SK-N-SH (cell line): ENCODE measurements at regions not wholly inside any gene's neighbourhood (a gene's known extent, or its start where the extent isn't known, plus 50 kb on each side); places are given as distances from the start of the nearest gene placed in this dataset.

ENCODE experiments used
- CTCF ChIA-PET: fragments of 300-600, 350-600 bp; formaldehyde crosslinking; extraction: SDS; loops from one replicate; lab custom pipeline; 2021; lab: Yijun Ruan, JAX
- POLR2A ChIA-PET: fragments of 350-600 bp; sonication (Branson Sonifier 250); formaldehyde crosslinking; extraction: SDS; loops from one replicate; lab custom pipeline; 2020; ENCODE audit warnings: antibody characterized with exemption, inconsistent platforms; lab: Yijun Ruan, JAX
- DNase-seq: peaks from one replicate; pipeline ENCODE4 v3.0.0; 2012
- H2AFZ ChIP-seq: fragments of 200-600 bp; sonication (generic); 2 replicates; pipeline ENCODE4 v1.8.1; 2016; ENCODE audit warnings: antibody characterized with exemption, mild to moderate bottlenecking, low read depth
- H3F3A ChIP-seq: fragments of 200-600 bp; sonication (generic); replicated peaks from 2 replicates; pipeline ENCODE3; 2016; ENCODE audit warnings: antibody characterized with exemption, mild to moderate bottlenecking; ENCODE audit not compliant: insufficient read depth
- H3K27ac ChIP-seq, 2 experiments: fragments of 200-500 bp in 1 of 2; fragments of 200-600 bp in 1 of 2; sonication (Bioruptor generic) in 1 of 2; sonication (generic), shearing (Covaris generic) in 1 of 2; 2 replicates each; pipeline versions ENCODE4 v1.5.1 to v1.6.1; 2014 to 2016; ENCODE audit warnings: low read depth in 2 of 2, inconsistent platforms in 1 of 2, low read length in 1 of 2, mild to moderate bottlenecking in 1 of 2, mixed read lengths in 1 of 2
- H3K27me3 ChIP-seq: fragments of 200-600 bp; sonication (generic), shearing (Covaris generic); 2 replicates; pipeline ENCODE4 v1.6.1; 2016; ENCODE audit warnings: mixed run types; ENCODE audit not compliant: insufficient read depth
- H3K36me3 ChIP-seq, 2 experiments: fragments of 200-500 bp in 1 of 2; fragments of 200-600 bp in 1 of 2; sonication (Bioruptor generic) in 1 of 2; sonication (generic) in 1 of 2; replicated peaks in 1 of 2; 2 replicates each; pipeline versions ENCODE3 to v1.5.1; 2014 to 2016; ENCODE audit warnings: low read length in 1 of 2, mild to moderate bottlenecking in 1 of 2; ENCODE audit not compliant: insufficient read depth in 2 of 2, control insufficient read depth in 1 of 2
- H3K4me1 ChIP-seq, 2 experiments: fragments of 200-500 bp in 1 of 2; fragments of 200-600 bp in 1 of 2; sonication (Bioruptor generic) in 1 of 2; sonication (generic), shearing (Covaris generic) in 1 of 2; 2 replicates each; pipeline versions ENCODE4 v1.5.1 to v1.6.1; 2014 to 2016; ENCODE audit warnings: low read depth in 1 of 2, low read length in 1 of 2, mixed run types in 1 of 2; ENCODE audit not compliant: insufficient read depth in 2 of 2, control insufficient read depth in 1 of 2
- H3K4me2 ChIP-seq: fragments of 200-600 bp; sonication (generic), shearing (Covaris generic); 2 replicates; pipeline ENCODE4 v1.6.1; 2017; ENCODE audit warnings: mixed run types
- H3K4me3 ChIP-seq, 2 experiments: fragments of 200-500 bp in 1 of 2; fragments of 200-600 bp in 1 of 2; sonication (Bioruptor generic) in 1 of 2; sonication (generic), shearing (Covaris generic) in 1 of 2; 2 replicates each; pipeline versions ENCODE4 v1.5.1 to v1.8.1; 2014 to 2016; ENCODE audit warnings: low read depth in 2 of 2, inconsistent platforms in 1 of 2, low read length in 1 of 2, mild to moderate bottlenecking in 1 of 2, mixed read lengths in 1 of 2, moderate library complexity in 1 of 2
- H3K79me2 ChIP-seq: fragments of 200-600 bp; sonication (generic); 2 replicates; pipeline ENCODE4 v1.8.1; 2017; ENCODE audit warnings: mild to moderate bottlenecking; ENCODE audit not compliant: insufficient read depth
- H3K9ac ChIP-seq: fragments of 200-600 bp; sonication (generic); 2 replicates; pipeline ENCODE4 v1.6.1; 2017; ENCODE audit warnings: mixed run types
- H3K9me2 ChIP-seq: fragments of 200-600 bp; sonication (generic); 2 replicates; pipeline ENCODE4 v1.6.1; 2017; ENCODE audit warnings: mixed run types
- H3K9me3 ChIP-seq: fragments of 200-600 bp; sonication (generic); 2 replicates; pipeline ENCODE4 v1.6.1; 2017; ENCODE audit warnings: mixed run types, mild to moderate bottlenecking, moderate library complexity
- H4K20me1 ChIP-seq: fragments of 200-600 bp; sonication (generic); 2 replicates; pipeline ENCODE4 v1.6.1; 2017; ENCODE audit warnings: mild to moderate bottlenecking, mixed run types; ENCODE audit not compliant: insufficient read depth
- GATA2 ChIP-seq: sonication (generic); formaldehyde crosslinking; IDR thresholded peaks from 2 replicates; pipeline ENCODE4 v1.5.0; 2020; ENCODE audit warnings: mild to moderate bottlenecking, missing genetic modification reagents
- MXI1 ChIP-seq: IDR thresholded peaks from 2 replicates; pipeline ENCODE4 v1.6.1; 2012; ENCODE audit warnings: mild to moderate bottlenecking, low read depth, low read length, improper control_type of control experiment
- NRF1 ChIP-seq: IDR thresholded peaks from 2 replicates; pipeline ENCODE4 v1.6.1; 2012; ENCODE audit warnings: low read depth, mild to moderate bottlenecking, low read length
- POLR2AphosphoS5 ChIP-seq: IDR thresholded peaks from 2 replicates; pipeline ENCODE4 v1.6.1; 2012; ENCODE audit warnings: low read depth, low read length
- RAD21 ChIP-seq: IDR thresholded peaks from 2 replicates; pipeline ENCODE4 v1.6.1; 2012; ENCODE audit warnings: mild to moderate bottlenecking, low read length
- RXRA ChIP-seq: IDR thresholded peaks from 2 replicates; pipeline ENCODE4 v1.4.0; 2012; ENCODE audit warnings: low read depth, mild to moderate bottlenecking, borderline replicate concordance
- SMC3 ChIP-seq: IDR thresholded peaks from 2 replicates; pipeline ENCODE4 v1.6.1; 2012; ENCODE audit warnings: low read depth, low read length, improper control_type of control experiment
- TEAD4 ChIP-seq: IDR thresholded peaks from 2 replicates; pipeline ENCODE4 v1.4.0; 2012; ENCODE audit warnings: mild to moderate bottlenecking, borderline replicate concordance; ENCODE audit not compliant: insufficient read depth
- WGBS: methylation state at CpG from one replicate; pipeline ENCODE4 v1.1.6; 2017; ENCODE audit warnings: low lambda C conversion rate; 5-methylcytosine and 5-hydroxymethylcytosine counted together
- TF ChIP-seq, protein P1 (sequence below): fragments of 200-600 bp; sonication (generic); IDR thresholded peaks from 2 replicates; pipeline ENCODE4 v1.6.1; 2017; ENCODE audit warnings: antibody characterized with exemption, mild to moderate bottlenecking, moderate library complexity
- TF ChIP-seq, protein P2 (sequence below): IDR thresholded peaks from 2 replicates; pipeline ENCODE4 v1.4.0; 2012; ENCODE audit warnings: low read depth
- TF ChIP-seq, protein P3 (sequence below): fragments of 150-350 bp; IDR thresholded peaks from 2 replicates; pipeline ENCODE4 v1.6.1; 2016; ENCODE audit warnings: mild to moderate bottlenecking, low read depth, low read length

DNA sequence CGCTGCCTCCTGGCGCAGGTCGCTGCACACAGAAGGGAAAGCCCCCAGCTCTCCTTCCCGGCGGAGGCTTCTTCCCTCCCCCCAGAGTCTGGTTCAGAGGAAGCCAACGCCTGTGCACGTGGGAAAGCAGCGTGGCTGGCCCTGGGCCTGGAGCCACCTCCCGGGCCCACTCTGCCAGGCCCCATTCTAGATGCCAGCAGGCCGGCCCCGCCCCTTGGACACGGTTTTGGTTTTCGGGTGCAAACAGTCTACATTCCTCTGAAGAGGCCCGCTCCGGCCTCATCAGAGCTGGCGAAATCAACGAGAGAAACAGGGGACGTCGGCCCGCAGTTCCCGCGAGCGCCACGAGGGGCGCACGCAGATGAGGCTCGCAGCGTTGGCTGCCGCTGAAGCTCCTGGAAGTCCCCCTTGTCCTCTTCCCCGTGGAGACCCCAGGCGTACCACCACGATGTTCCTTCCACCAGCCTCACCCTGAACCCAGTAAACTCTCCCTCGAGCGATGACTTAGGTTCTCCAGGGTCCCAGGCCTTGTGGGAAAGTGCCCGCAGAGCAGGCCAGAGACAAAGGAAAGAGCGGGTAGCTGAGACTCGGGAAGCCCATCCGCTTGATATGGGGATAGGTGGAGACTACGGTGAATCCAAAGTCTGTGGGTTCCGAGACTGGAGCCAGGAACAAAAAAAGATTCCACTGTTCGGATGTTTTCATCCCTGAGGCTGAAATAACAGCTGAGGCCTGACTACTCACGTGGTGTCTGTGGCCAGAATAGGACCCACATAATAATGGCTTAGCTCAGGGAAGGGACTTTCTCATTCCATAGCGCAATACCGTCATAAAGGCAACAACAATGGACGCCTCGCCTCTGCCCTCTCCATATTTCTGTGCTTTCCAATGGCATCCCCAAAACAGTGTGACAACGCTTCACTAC, 64.2 kb downstream of the KLF4 start:
- H3F3A ChIP-seq = no peaks in the 10 kb centered on the region
- H3K27ac ChIP-seq = no peak overlapping the region
- no peak overlapping the region for H3K4me2 ChIP-seq
- H3K9me2 ChIP-seq = no peaks in the 10 kb centered on the region
- H2AFZ ChIP-seq = no peak overlapping the region
- 41% methylated on average over 36 of the region's 47 CpGs for WGBS
- H3K9ac ChIP-seq = no peak overlapping the region
- H3K79me2 ChIP-seq = no peaks in the 10 kb centered on the region
- H3K36me3 ChIP-seq = no peaks in the 10 kb centered on the region
- TF ChIP-seq TEAD4 (no peak), SMC3 (0 out of 2 replicates have a peak, but pooled peaks have one; percentile 15), MXI1 (0 out of 2 replicates have a peak, but pooled peaks have one; percentile 18), RAD21 (peak; percentile 39; the same call in 1 of the 2 replicates), GATA2 (no peak)
- TF ChIP-seq, protein P1, sequence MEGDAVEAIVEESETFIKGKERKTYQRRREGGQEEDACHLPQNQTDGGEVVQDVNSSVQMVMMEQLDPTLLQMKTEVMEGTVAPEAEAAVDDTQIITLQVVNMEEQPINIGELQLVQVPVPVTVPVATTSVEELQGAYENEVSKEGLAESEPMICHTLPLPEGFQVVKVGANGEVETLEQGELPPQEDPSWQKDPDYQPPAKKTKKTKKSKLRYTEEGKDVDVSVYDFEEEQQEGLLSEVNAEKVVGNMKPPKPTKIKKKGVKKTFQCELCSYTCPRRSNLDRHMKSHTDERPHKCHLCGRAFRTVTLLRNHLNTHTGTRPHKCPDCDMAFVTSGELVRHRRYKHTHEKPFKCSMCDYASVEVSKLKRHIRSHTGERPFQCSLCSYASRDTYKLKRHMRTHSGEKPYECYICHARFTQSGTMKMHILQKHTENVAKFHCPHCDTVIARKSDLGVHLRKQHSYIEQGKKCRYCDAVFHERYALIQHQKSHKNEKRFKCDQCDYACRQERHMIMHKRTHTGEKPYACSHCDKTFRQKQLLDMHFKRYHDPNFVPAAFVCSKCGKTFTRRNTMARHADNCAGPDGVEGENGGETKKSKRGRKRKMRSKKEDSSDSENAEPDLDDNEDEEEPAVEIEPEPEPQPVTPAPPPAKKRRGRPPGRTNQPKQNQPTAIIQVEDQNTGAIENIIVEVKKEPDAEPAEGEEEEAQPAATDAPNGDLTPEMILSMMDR = peak; percentile 81
- TF ChIP-seq, protein P2, sequence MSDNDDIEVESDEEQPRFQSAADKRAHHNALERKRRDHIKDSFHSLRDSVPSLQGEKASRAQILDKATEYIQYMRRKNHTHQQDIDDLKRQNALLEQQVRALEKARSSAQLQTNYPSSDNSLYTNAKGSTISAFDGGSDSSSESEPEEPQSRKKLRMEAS = peak; percentile 26; the same call in 1 of the 2 replicates
- H4K20me1 ChIP-seq = no peaks in the 10 kb centered on the region
- peaks cover 0 to 2% of the 10 kb centered on the region in 2 experiments; a peak in 1 of 4 replicates for H3K4me1 ChIP-seq
- no peaks in the 10 kb centered on the region for H3K9me3 ChIP-seq
- DNase-seq = peak; percentile 74
- POLR2A ChIA-PET = no interaction called here
- H3K27me3 ChIP-seq = no peaks in the 10 kb centered on the region
- H3K4me3 ChIP-seq = peak overlapping the region in 1 of 2 experiments; percentile 39; a peak in 1 of 4 replicates
- CTCF ChIA-PET = interaction anchor here (0.5 to 5.7 kb wide), 41 partner anchors 11 to 1419 kb away, joined by 3 to 50 read pairs (median 4); no protein-coding TSS in a partner anchor

DNA sequence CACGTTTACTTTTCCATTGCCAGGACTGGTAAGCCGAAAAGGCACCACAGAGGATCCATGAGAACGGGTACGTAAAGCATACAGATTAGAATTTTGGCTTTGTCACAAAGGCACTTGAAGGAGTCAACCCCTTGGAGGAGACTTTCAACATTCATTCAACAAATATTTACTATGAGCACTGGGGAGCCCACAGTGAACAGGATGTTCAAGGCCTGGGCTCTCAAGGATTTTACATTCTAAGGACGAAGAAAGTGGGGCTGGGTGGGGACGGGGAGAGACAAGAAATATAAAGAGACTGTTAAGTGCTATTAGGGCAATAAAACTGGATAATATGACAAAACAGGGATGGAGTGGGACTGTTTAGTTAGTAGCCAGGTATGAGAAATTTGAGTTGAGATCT, 66.0 kb downstream of the KLF4 start:
- CTCF ChIA-PET = interaction anchor here (2.9 to 5.7 kb wide), 4 partner anchors 9 to 64 kb away, joined by 13 to 50 read pairs (median 34); no protein-coding TSS in a partner anchor
- no peaks in the 10 kb centered on the region for H3K79me2 ChIP-seq
- DNase-seq = no peak
- no peak overlapping the region for H3K4me3 ChIP-seq
- no peaks in the 10 kb centered on the region for H4K20me1 ChIP-seq
- H2AFZ ChIP-seq = no peak overlapping the region
- H3K9ac ChIP-seq = no peak overlapping the region
- H3K36me3 ChIP-seq = no peaks in the 10 kb centered on the region
- no peaks in the 10 kb centered on the region for H3F3A ChIP-seq
- POLR2A ChIA-PET = no interaction called here
- H3K4me2 ChIP-seq = no peak overlapping the region
- WGBS = 91% methylated on average over 6 of the region's 6 CpGs
- no peak overlapping the region for H3K27ac ChIP-seq
- no peaks in the 10 kb centered on the region for H3K9me3 ChIP-seq
- no peak for TF ChIP-seq SMC3
- TF ChIP-seq RXRA = no peak
- TF ChIP-seq, protein P1 = no peak
- no peak for TF ChIP-seq POLR2AphosphoS5
- TF ChIP-seq, protein P2 = no peak
- TF ChIP-seq, protein P3, sequence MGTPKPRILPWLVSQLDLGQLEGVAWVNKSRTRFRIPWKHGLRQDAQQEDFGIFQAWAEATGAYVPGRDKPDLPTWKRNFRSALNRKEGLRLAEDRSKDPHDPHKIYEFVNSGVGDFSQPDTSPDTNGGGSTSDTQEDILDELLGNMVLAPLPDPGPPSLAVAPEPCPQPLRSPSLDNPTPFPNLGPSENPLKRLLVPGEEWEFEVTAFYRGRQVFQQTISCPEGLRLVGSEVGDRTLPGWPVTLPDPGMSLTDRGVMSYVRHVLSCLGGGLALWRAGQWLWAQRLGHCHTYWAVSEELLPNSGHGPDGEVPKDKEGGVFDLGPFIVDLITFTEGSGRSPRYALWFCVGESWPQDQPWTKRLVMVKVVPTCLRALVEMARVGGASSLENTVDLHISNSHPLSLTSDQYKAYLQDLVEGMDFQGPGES = no peak
- no peak for TF ChIP-seq NRF1
- H3K4me1 ChIP-seq = peaks cover 0 to 2% of the 10 kb centered on the region in 2 experiments; a peak in 1 of 4 replicates
- H3K27me3 ChIP-seq = no peaks in the 10 kb centered on the region
- H3K9me2 ChIP-seq = no peaks in the 10 kb centered on the region
